GM19023 (cell line): ENCODE measurements at regions not wholly inside any gene's neighbourhood (a gene's known extent, or its start where the extent isn't known, plus 50 kb on each side); places are given as distances from the start of the nearest gene placed in this dataset.

Source experiments
- ATAC-seq: cut with Tn5 transposase; IDR thresholded peaks from one replicate; pipeline ENCODE4 v1.9.1; 2021; ENCODE audit warnings: mild to moderate bottlenecking, moderate library complexity; ENCODE audit not compliant: unreplicated experiment

GRCh38 chr15:94602754-94603470 is 371.6 kb downstream of the MCTP2 start:
- no peak for ATAC-seq

GRCh38 chr15:94606286-94606685 is 374.9 kb downstream of the MCTP2 start:
- ATAC-seq: no peak

GRCh38 chr15:94607176-94607654 is 375.9 kb downstream of the MCTP2 start:
- ATAC-seq: no peak

- ATAC-seq: peak; percentile 74
Observed at GRCh38 chr15:94610069-94610468, 378.7 kb downstream of the MCTP2 start.

GRCh38 chr15:94610485-94610884 is 379.1 kb downstream of the MCTP2 start:
- ATAC-seq: peak; percentile 18

GRCh38 chr15:94611656-94612055 is 380.3 kb downstream of the MCTP2 start:
- no peak for ATAC-seq

- ATAC-seq: no peak
Observed at GRCh38 chr15:94615688-94616087, 384.3 kb downstream of the MCTP2 start.

- no peak for ATAC-seq
Observed at GRCh38 chr15:94620632-94621031, 389.3 kb downstream of the MCTP2 start.

- ATAC-seq: no peak
Observed at GRCh38 chr15:94621736-94622135, 390.4 kb downstream of the MCTP2 start.

GRCh38 chr15:94626949-94627348 is 395.6 kb downstream of the MCTP2 start:
- no peak for ATAC-seq

- ATAC-seq: peak; percentile 69
Observed at GRCh38 chr15:94631608-94632007, 400.2 kb downstream of the MCTP2 start.

- no peak for ATAC-seq
Observed at GRCh38 chr15:94638183-94638582, 406.8 kb downstream of the MCTP2 start.

- no peak for ATAC-seq
Observed at GRCh38 chr15:94639701-94640100, 408.3 kb downstream of the MCTP2 start.

GRCh38 chr15:94644433-94644832 is 413.1 kb downstream of the MCTP2 start:
- ATAC-seq: no peak

GRCh38 chr15:94653071-94653470 is 421.7 kb downstream of the MCTP2 start:
- no peak for ATAC-seq

- no peak for ATAC-seq
Observed at GRCh38 chr15:94655249-94655880, 424.0 kb downstream of the MCTP2 start.

GRCh38 chr15:94665676-94666441 is 434.5 kb downstream of the MCTP2 start:
- ATAC-seq: no peak

GRCh38 chr15:94666553-94666952 is 435.2 kb downstream of the MCTP2 start:
- ATAC-seq: no peak

- ATAC-seq: no peak
Observed at GRCh38 chr15:94667109-94667508, 435.7 kb downstream of the MCTP2 start.

GRCh38 chr15:94670438-94671034 is 439.2 kb downstream of the MCTP2 start:
- ATAC-seq: no peak

- no peak for ATAC-seq
Observed at GRCh38 chr15:94671858-94672532, 440.6 kb downstream of the MCTP2 start.
